NCI-H146 treated with DMSO at 0.1 percent for 48 hours (cell line): ENCODE measurements at regions not wholly inside any gene's neighbourhood (a gene's known extent, or its start where the extent isn't known, plus 50 kb on each side); places are given as distances from the start of the nearest gene placed in this dataset.
"Not testable (repeated sequence)": the region's sequence is repeated elsewhere in the genome, so short reads cannot be mapped to it uniquely, and the experiment has no call there.

Source experiments
- DNase-seq: peaks from one replicate; lab custom pipeline; 2025; ENCODE audit not compliant: unreplicated experiment; lab: John Stamatoyannopoulos, UW

DNA sequence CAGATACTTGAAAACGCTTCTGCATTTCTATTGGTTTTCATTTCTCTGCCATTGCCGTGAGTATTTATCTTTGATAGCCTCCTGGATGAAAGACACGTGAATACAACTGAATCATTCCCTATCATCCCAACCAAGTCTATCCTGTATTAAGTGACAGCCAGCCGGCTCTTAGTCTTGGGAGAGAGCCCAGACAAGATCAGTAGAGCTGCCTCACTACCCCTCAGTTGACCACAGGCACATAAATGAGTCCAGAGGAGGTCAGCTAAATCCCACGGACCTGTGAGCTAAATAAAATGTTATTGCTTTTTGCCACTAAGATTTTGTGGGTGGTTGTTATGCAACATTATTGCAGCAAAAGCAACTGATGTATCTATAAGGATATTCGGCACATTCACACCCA is 639.0 kb upstream of the ACO1 start:
- DNase-seq, result no peak

DNA sequence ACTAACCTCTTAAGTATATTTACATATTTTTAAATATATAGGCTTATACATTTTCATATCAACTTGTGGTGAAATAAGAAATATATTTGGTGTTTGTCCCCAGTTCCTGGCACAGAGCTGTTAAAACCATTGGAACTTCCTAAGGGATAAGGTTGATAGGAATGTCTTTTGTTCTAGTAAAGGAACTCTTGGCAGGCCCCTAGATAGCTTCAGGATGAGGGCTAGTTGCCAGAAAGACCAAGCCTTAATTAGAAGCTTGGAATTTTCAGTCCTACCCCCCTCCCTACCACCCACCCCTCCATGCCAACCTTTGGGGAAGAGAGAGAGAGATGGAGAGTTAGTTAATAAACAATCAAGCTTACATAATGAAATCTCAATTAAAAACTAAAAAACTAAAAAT is 638.6 kb upstream of the ACO1 start:
- no peak for DNase-seq

DNA sequence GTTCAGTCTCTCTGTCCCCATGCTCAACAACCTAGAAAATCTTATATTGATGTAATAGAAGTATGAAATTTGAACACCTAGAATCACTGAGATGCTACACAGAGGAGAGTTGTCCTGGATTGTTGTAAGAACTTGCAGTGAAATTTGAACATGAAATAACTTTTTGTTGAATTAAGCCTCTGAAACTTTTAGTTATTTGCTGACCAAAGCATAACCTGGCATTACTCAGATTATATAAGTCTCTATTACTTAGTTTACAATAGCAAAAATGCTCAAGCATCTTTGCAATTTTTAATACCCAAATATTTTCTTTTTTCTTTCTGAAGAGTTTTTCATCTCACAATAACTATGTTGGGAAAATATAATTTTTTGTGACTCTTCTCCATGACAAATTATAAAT is 630.7 kb upstream of the ACO1 start:
- DNase-seq, result no peak

DNA sequence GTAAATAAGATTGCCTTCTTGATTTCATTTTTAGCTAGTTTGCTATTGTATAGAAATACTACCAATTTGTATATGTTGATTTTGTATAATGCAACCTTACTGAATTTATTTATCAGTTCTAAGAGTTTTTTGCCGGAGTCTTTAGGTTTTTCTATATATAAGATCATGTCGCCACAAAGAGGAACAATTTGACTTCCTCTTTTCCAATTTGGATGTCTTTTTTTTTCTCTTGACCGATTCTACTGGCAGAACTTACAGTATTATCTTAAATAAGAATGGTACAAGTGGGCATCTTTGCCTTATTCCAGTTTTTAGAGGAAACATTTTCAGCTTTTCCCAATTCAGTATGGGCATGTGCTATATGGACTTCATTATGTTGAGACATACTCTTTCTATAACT is 624.7 kb upstream of the ACO1 start:
- DNase-seq, result no peak

DNA sequence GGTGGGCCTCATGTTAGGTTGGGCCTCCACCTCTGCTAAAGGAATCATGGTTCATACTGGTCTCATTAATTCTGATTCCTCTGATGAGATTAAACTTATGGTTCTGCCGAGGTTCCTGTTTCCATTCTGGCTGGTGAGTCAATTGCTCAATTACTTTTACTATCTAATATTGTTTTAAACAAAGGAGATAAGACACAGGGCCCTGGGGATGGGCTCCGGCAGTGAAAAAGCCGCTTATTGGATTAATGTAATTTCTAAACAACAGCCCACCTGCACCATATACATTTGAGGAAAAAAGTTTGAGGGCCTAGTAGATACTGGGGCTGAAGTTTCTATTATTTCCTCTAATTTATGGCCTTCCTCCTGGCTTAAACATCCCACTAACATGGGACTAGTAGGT is 610.4 kb upstream of the ACO1 start:
- not testable (repeated sequence) for DNase-seq

DNA sequence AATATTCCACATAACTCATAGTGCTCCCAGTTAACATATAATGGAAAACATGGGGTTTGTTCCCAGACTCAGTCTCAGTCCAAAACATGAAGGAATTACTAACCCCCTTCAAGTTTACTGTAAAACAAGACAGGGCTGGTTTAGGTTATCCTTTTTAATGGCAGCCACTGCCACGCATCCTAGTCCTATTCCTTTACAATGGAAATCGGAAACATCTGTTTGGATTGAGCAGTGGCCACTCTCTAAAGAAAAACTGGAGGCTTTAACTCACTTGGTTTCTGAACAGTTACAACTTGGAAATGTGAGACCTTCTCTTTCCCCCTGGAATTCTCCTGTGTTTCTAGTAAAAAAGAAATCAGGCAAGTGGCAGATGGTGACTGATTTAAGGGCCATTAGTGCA is 609.9 kb upstream of the ACO1 start:
- no peak for DNase-seq

DNA sequence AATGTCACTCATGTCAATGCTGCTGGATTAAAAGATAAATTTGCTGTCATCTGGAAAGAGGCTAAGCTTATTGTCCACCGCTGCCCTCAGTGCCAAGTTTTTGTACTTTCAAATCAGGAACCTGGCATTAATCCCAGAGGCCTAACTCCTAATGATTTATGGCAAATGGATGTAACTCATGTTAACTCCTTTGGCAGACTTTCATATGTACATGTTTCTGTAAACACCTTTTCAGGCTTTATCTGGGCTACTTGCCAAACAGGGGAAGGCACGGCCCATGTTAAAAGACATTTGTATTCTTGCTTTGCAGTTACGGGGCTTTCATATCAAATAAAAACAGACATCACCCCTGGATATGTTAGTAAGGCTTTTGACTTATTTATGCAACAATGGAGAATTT is 608.0 kb upstream of the ACO1 start:
- DNase-seq, result peak; percentile 28

DNA sequence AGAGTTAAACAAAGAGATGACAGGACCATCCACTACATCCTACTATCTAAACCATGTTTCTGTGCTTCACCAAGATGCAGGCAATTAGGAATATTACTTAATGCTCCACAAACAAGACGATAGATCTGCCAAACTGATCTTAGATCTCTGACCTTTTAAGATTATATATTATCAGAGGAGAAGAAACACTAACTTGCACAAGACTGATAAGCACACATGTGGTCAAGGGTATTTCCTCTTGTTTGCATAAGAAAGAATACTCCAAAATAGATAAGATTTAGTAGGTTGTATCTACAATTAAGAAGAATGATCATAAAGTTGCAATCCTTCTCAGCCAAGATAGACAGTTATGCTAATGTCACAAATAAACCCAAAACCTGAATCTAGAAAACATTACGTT is 601.0 kb upstream of the ACO1 start:
- DNase-seq, result no peak

DNA sequence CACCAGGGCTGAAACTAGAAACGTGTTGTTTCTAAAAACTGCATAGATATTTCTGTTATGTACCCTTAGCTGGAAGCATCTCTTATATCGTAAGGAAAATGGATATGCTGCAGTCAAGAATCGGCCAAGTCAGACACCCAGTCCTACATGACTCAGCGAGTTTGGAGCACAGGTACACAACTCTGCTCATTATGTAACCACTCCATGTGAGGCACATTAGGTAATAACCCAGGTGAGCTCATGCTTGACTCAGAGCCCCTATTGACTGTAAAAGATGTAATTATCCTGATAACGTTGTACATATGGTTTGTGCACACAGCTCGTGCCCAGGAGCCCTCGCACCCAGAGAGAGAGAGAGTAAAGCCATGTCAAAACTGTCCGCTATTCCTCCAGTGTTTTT is 593.7 kb upstream of the ACO1 start:
- DNase-seq, result no peak

DNA sequence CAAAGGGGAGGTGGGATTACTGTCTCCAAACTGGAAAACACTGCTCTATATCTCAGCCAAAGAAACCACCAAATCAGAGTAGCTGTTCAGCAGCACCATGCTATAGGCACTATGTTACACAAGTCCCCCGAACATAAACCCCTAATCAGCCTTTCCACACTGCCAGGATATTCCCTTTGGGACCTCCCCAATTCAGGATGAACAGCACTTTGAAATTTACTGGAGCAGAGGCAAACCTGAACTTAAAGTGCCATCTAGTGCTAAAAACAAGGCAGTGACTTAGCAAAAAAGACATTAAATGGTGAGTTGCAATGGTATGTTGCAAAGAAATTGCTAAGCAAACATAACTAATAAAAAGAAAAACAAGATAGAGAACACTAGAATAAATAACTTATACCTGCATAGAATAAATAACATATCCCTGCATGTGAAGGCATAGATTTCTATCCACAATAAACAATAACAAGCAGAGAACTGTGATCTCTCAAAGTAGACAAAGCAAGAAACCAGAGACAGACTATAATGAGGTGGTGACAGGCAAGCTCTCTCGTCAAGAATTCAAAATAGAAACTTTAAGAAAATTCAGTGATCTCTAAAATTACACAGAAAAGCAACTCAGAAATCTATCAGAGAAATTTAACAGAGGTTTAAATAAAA is 584.4 kb upstream of the ACO1 start:
- peak; percentile 91 for DNase-seq

DNA sequence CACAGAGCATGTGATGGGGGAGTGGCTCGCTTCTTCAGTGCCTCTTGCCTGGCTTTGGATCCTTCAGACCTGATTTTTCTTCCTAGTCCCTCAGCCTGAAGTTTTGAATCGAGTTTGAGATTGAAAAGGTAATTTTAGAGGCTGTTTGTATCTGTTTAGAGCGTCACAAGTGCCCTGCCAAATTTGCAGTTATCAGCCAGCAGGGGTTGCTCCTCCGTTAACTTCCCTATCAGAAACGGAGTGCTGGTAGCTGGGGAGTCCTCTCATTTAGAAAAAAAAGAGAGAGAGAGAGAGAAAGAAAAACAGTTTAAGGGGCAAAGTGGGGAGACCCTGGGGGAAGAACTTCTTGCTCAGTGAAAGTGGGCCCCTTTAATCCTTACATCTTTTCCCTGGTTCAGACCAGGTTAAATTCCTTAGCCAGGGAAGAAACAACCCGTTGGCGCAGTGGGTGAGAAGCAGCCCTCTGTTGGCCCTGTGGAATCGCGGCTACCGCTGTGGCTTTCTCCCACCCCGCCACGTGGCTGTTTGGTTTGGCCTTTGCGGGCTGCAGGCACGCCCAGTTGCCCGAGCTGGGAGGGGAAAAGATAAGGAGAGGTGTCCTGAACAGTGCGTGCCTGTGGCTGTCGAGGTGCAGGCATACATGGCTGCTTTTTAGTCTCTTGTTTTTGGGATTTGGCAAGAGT is 576.7 kb upstream of the ACO1 start:
- no peak for DNase-seq

DNA sequence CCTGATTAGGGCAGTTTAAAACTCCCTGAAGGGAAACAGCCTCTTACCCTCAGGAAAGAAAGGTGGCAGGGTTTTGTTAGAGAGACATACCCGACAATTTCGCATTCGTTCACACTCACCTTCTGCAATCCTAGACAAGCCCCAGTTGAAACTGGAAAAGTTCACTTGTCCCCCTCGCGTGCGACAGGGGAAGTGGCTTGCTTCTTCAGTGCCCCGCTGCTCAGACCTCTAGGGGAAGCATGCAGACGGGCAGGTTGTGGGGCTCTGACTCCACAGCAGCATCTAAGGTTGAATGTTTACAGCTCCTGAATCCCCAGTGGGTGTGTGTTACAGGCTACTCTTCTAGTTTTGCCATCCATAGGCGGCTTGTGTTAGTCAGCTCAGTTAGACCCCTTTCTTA is 575.7 kb upstream of the ACO1 start:
- DNase-seq, result no peak

DNA sequence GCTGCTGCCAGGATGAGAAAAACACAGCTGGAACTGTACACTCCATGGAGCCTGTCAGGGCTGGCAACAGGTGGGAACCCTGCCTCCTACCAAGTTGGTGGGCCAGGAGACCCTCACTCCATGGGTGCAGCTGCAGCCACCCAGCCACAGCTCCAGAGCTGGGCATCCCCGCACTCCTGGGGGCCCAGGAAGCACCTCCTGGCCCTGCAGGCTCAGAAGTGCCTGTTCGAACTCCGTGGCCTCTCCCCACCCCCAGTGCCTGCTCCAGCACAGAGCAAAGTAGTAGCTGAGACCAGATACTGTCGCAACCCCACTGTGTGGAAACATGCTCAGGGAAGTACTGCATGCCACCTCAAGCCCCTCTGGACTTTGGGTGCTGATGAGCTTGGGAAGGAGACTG is 564.0 kb upstream of the ACO1 start:
- DNase-seq, result no peak

DNA sequence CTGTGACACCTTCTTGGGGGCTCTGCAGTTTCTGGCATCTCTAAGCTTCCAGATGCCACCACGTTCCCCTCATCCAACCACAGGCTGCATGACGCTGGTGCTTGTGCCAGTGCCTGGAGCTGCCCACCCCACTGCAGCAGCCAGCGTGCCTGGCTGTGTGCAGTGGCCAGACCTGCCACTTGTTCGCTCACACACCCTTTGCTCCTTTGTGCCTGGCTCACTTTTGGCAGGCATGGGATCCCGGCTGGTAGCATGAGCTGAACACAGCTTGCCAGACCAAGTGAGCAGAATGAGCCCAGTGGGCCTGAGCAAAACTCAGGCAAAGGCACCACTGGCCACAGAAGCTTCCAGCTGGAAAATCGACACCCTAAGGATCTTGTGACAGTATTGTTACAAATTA is 562.9 kb upstream of the ACO1 start:
- no peak for DNase-seq

DNA sequence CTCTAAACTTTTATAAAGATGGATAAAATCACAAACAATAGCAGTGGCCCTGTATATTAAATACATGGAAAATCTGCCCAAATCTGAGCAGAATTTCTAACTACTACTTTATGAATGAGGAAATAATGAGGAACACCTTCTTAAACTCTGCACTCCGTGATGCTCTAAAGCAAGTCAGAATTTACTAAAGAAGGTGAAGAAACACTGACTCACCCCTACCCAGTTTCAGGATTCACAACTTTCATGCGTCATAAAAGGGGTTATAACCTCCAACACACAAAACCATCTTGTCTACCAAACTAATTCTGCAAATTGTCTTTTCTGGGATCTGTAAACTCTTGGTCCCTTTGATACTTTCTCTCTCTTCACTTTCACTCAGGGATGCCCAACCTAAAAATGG is 561.1 kb upstream of the ACO1 start:
- no peak for DNase-seq

DNA sequence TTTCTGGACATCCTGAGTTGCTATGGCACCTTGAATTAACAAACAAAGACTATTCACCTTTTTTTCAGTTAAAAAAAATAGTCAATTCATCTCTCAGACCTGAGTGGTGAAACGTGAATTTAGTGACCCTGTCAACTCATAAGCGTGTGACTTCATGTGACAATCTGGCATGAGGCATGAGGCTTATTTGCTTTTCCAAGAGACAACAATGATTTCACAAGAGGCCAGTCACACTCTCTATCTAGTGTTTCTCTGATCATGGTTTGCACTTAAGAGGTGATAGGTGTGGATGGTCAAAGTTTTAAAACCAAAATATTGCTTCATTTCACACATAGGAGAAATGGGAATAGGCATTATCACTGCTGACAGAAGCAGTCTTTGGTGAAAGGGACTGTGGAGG is 559.6 kb upstream of the ACO1 start:
- DNase-seq, result peak; percentile 35

DNA sequence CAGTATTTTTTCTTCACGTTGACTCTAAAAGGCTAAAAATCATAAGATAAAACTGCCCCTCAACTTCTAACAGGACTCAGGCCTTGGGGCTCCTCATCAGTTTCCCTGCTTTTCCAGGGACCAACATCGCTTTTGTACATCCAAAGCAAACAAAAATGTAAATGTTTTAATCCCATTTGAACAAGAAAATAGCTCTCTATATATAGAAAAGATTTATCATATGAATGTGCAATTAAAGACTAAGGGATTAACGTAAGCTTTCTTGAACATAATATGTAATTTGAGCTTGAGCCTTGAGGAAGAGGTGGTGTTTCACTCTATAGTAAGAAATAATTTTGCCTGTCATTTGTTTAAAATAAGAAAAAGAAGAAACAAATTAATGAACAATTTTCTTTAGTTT is 547.2 kb upstream of the ACO1 start:
- DNase-seq, result no peak

DNA sequence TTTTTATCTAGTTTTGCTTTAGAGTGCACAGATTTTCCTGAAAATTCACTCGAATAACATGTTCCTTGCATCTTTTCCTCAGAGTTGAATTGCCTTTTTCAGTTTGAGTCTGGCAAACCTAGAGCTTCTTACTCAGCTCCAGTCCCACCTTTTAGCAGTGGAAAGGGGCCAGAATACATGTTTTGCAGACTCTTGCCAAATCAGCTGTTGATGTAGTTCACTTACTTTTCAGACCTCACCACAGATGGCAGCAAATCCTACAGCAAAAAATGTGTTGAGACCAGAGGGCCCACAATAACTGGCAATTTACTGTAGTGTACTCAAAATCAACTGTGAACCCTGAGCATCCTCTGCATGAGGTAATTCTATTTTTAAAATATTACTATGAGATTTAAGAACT is 545.2 kb upstream of the ACO1 start:
- DNase-seq, result peak; percentile 5

DNA sequence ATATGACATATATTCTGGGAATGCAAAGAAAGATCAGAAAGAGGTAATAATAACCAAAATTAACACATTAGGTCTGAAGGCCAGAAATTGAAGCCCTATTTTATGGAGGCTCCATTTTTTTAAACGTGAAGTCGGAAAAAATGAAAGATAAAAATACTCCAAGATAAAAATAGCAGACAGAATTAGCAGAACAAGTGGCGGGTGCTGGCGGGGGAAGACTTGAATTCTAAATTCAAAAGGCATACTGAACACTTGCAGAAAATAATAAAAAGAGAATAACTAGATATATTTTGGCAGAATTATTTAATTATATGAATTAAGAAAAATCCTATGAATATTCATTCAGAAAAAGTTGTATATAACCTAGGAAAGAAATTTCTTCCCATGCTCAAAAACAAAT is 543.7 kb upstream of the ACO1 start:
- DNase-seq, result no peak

DNA sequence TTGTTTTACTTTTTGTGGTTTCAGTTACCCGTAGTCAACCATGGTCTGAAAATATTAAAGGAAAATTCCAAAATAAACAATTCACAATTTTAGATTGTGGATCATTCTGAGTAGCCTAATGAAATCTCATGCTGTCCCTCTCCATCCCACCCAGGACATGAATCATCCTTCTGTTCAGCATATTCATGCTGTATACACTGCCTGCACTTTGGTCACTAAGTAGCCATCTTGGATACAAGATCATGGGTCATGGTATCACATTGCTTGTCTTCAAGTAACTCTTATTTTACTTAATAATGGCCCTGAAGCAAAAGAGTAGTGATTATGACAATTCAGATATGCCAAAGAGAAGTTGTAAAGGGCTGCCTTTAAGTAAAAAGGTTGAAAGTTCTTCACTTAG is 536.5 kb upstream of the ACO1 start:
- no peak for DNase-seq

DNA sequence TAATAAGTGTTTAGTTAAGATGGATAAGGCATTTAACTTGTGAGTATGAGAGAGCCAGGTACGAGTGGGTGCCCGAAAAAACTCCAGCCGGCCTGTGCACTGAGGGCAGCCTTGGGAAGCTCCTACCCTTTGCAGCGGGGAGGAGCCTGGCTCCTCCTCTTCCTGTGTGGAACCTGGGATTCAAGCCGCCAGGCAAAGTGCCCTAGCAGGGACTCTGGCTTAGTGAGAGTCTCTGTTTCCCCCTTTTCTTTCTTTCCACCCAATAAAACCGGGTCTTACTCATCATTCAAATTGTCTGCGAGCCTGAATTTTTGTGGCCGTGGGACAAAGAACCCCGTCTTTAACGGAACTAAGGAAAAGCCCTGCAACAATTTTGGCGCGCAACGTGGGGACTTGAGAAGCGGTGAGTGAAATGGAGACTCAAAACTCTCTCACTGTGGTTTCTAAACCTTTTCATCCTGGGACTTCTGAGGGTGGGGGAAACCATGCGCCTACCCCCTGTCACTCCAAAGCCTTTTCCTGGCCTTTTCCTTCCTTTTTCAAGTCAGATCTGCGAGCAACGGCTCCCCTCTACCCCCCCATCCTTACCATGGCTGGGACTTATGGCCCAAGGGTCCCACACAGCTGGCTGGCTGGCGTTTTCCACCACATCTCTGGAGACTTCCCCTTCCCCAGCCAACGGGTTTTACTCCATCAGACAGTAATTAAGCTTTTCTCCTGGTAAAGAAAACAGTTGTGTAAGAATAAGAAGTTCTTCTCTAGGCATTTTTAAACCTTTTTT is 535.7 kb upstream of the ACO1 start:
- DNase-seq, result no peak

DNA sequence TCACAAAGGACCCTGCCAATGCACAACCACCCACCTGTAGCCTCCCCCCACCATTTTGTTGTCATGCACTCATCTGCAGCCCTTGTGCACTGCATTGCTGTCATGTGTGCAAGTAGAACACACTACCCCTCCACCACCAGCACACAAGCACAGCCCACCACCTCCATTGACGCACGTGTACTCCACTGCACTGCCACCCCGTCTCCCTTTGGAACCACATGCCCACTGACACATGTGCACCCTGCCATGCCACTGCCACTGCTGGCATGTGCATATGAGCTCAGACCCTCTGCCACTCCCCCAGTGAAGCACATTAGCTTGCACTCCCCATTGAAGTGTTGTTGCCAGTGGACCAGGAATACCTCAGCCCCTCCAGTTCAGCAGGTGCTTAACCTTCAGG is 530.3 kb upstream of the ACO1 start:
- no peak for DNase-seq
